HepG2 (cell line): ENCODE measurements at regions not wholly inside any gene's neighbourhood (a gene's known extent, or its start where the extent isn't known, plus 50 kb on each side); places are given as distances from the start of the nearest gene placed in this dataset.

ENCODE experiments used
- ADNP ChIP-seq: sonication (generic); formaldehyde crosslinking; IDR thresholded peaks from 2 replicates; pipeline ENCODE4 v1.4.0; 2020; ENCODE audit warnings: missing genetic modification reagents
- DPF2 ChIP-seq: sonication (generic); formaldehyde crosslinking; IDR thresholded peaks from 2 replicates; pipeline ENCODE4 v1.4.0; 2020; ENCODE audit warnings: mild to moderate bottlenecking, low read depth, missing genetic modification reagents, borderline replicate concordance
- GTF3A ChIP-seq: sonication (generic); formaldehyde crosslinking; conservative IDR thresholded peaks from 2 replicates; pipeline ENCODE4 v1.4.0; 2020; ENCODE audit warnings: mild to moderate bottlenecking, missing genetic modification reagents
- HNRNPH1 ChIP-seq: fragments of 200-400 bp; formaldehyde crosslinking; optimal IDR thresholded peaks from 2 replicates; pipeline ENCODE3; 2017; ENCODE audit warnings: mild to moderate bottlenecking, low read depth, low read length
- IRF2 ChIP-seq: IDR thresholded peaks from 2 replicates; pipeline ENCODE4 v1.6.1; 2018; ENCODE audit warnings: missing genetic modification reagents, missing compliant biosample characterization
- KLF13 ChIP-seq: sonication (generic); formaldehyde crosslinking; IDR thresholded peaks from 2 replicates; pipeline ENCODE4 v1.4.0; 2020; ENCODE audit warnings: mild to moderate bottlenecking, missing genetic modification reagents
- MEIS1 ChIP-seq: sonication (generic); formaldehyde crosslinking; IDR thresholded peaks from 2 replicates; pipeline ENCODE4 v1.9.0; 2021; ENCODE audit warnings: mild to moderate bottlenecking, missing genetic modification reagents, moderate library complexity, borderline replicate concordance
- NCOR1 ChIP-seq: fragments of 200-600 bp; sonication (generic); IDR thresholded peaks from 2 replicates; pipeline ENCODE4 v1.7.0; 2017; ENCODE audit warnings: antibody characterized with exemption, low read length, borderline replicate concordance
- NFE2L2 ChIP-seq: fragments of 150-350 bp; IDR thresholded peaks from 2 replicates; pipeline ENCODE4 v1.6.1; 2014; ENCODE audit warnings: low read length
- NR2F2 ChIP-seq: IDR thresholded peaks from 2 replicates; pipeline ENCODE4 v1.6.1; 2012; ENCODE audit warnings: low read depth, inconsistent platforms, borderline replicate concordance
- PREB ChIP-seq: sonication (generic); formaldehyde crosslinking; IDR thresholded peaks from 2 replicates; pipeline ENCODE4 v1.4.0; 2020; ENCODE audit warnings: missing genetic modification reagents
- PTBP1 ChIP-seq: fragments of 200-400 bp; formaldehyde crosslinking; IDR thresholded peaks from 2 replicates; pipeline ENCODE4 v1.6.1; 2018; ENCODE audit warnings: low read length, low read depth; ENCODE audit not compliant: poor library complexity, severe bottlenecking
- TAF1 ChIP-seq: sonication (generic); formaldehyde crosslinking; IDR thresholded peaks from 2 replicates; pipeline ENCODE4 v1.4.0; 2020; ENCODE audit warnings: missing genetic modification reagents
- TFDP2 ChIP-seq: sonication (generic); formaldehyde crosslinking; IDR thresholded peaks from 2 replicates; pipeline ENCODE4 v1.4.0; 2020; ENCODE audit warnings: missing genetic modification reagents
- TIGD3 ChIP-seq: sonication (generic); formaldehyde crosslinking; IDR thresholded peaks from 2 replicates; pipeline ENCODE4 v1.5.1; 2020; ENCODE audit warnings: mild to moderate bottlenecking, missing genetic modification reagents, borderline replicate concordance
- XRCC5 ChIP-seq: fragments of 200-400 bp; formaldehyde crosslinking; optimal IDR thresholded peaks from 2 replicates; pipeline ENCODE3; 2017; ENCODE audit warnings: mild to moderate bottlenecking, low read length
- ZBTB2 ChIP-seq: sonication (generic); formaldehyde crosslinking; IDR thresholded peaks from 2 replicates; pipeline ENCODE4 v1.8.0; 2022; ENCODE audit warnings: low read depth, missing genetic modification reagents
- ZBTB38 ChIP-seq: sonication (generic); formaldehyde crosslinking; IDR thresholded peaks from 2 replicates; pipeline ENCODE4 v1.5.1; 2020; ENCODE audit warnings: mild to moderate bottlenecking, missing genetic modification reagents
- ZMYM3 ChIP-seq: sonication (generic); formaldehyde crosslinking; IDR thresholded peaks from 2 replicates; pipeline ENCODE4 v1.5.1; 2020; ENCODE audit warnings: mild to moderate bottlenecking, missing genetic modification reagents
- ZNF205 ChIP-seq: IDR thresholded peaks from 2 replicates; pipeline ENCODE4 v1.6.1; 2018; ENCODE audit warnings: missing biosample characterization, missing genetic modification reagents
- ZNF234 ChIP-seq: sonication (generic); formaldehyde crosslinking; conservative IDR thresholded peaks from 2 replicates; pipeline ENCODE4 v1.5.1; 2020; ENCODE audit warnings: mild to moderate bottlenecking, missing genetic modification reagents
- ZNF253 ChIP-seq: sonication (generic); formaldehyde crosslinking; IDR thresholded peaks from 2 replicates; pipeline ENCODE4 v1.8.0; 2022; ENCODE audit warnings: mild to moderate bottlenecking, missing genetic modification reagents, borderline replicate concordance
- ZNF335 ChIP-seq: sonication (generic); formaldehyde crosslinking; IDR thresholded peaks from 2 replicates; pipeline ENCODE4 v1.4.0; 2020; ENCODE audit warnings: missing genetic modification reagents
- ZNF33B ChIP-seq: sonication (generic); formaldehyde crosslinking; IDR thresholded peaks from 2 replicates; pipeline ENCODE4 v1.5.1; 2020; ENCODE audit warnings: mild to moderate bottlenecking, missing genetic modification reagents
- ZNF574 ChIP-seq: sonication (generic); formaldehyde crosslinking; IDR thresholded peaks from 2 replicates; pipeline ENCODE4 v1.4.0; 2020; ENCODE audit warnings: missing genetic modification reagents
- ZSCAN22 ChIP-seq: sonication (generic); formaldehyde crosslinking; IDR thresholded peaks from 2 replicates; pipeline ENCODE4 v1.4.0; 2020; ENCODE audit warnings: mild to moderate bottlenecking, missing genetic modification reagents

- TF ChIP-seq ZBTB38 (CRISPR knock-in tag) (no peak), NR2F2 (peak; percentile 69; the same call in 1 of the 2 replicates), ZNF234 (CRISPR knock-in tag) (no peak), NFE2L2 (no peak), ZNF33B (CRISPR knock-in tag) (no peak), ADNP (CRISPR knock-in tag) (no peak), PREB (CRISPR knock-in tag) (no peak), TIGD3 (CRISPR knock-in tag) (no peak), XRCC5 (peak; percentile 82), TFDP2 (CRISPR knock-in tag) (no peak), DPF2 (no peak), KLF13 (CRISPR knock-in tag) (no peak), ZNF335 (CRISPR knock-in tag) (no peak), PTBP1 (no peak), NCOR1 (no peak), TAF1 (CRISPR knock-in tag) (no peak), GTF3A (CRISPR knock-in tag) (no peak), ZNF253 (no peak), ZBTB2 (CRISPR knock-in tag) (no peak), IRF2 (CRISPR knock-in tag) (0 out of 2 replicates have a peak, but pooled peaks have one; percentile 30), ZNF574 (CRISPR knock-in tag) (no peak), MEIS1 (CRISPR knock-in tag) (no peak), HNRNPH1 (no peak), ZSCAN22 (no peak), ZMYM3 (CRISPR knock-in tag) (no peak), ZNF205 (CRISPR knock-in tag) (no peak)
These were observed 125.6 kb upstream of the DHRS4 start (continued) for GRCh38 chr14:23828001-23828400.
